Esophagus mucosa (tissue), 1 donor: ENCODE measurements at regions not wholly inside any gene's neighbourhood (a gene's known extent, or its start where the extent isn't known, plus 50 kb on each side); places are given as distances from the start of the nearest gene placed in this dataset.
"Not testable (repeated sequence)": the region's sequence is repeated elsewhere in the genome, so short reads cannot be mapped to it uniquely, and the experiment has no call there.

Experiments
- ATAC-seq: fragments of 200-7000 bp; cut with Tn5 transposase; one replicate; pipeline ENCODE4 v1.9.1; 2020
- donor health status: DM: yes; HTN: yes; CAD: no.

DNA sequence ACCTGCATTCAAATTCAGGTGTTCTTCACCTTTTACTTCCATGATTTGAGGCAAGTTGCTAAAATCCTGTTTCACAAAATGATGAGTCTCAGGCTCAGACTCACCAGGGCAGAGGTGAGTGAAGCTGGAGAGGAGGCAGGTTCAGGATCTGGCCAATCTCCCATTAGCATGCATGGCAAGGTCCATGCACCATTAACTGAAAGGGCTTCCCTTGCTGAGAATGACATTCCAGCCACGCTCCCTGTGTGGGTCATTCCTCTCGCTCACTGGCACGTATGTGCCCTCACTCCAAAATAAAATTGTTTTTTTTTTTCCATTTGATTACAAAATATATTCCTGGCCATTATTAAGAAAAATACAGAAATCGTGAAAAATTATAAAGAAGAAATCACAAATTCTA lies 257.6 kb downstream of the C12orf75 start:
- no peak for ATAC-seq

DNA sequence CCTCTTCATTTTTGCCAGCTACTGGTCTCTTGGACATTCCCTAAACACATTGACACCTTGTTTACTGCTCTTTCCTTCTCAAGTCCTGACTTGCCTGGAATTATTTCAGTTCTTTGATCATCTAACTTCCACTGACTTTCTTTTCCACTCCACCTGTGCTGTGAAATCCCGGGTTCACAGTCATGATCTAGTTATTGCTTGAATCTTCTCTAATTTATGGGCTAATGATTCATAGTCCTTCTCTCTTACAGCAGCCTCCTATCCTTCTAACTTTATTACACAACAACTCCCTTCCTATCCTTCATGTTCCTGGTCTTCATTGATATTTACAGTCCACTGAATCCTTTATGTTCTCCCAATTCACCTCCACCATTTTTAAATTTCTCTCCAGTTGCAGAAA lies 260.1 kb downstream of the C12orf75 start:
- ATAC-seq: no peak

DNA sequence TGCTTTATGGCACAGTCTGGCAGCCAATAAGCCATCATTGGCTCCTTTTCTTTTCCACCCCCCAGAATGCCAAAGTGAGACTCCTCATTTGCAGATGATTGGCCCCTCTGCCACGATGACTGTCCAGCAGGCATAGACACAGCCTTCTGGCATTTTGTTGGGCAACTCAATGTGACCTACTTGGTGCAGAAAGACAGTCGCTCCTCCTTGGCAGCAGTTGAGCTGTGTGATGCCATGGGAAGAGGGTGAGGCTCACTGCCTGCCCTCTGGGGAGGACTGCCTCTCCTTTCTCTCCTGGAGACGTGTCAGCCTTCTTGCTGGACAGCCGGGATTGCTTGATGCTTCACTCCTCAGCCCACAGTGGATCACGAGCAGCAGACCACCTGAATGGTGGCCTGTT lies 264.9 kb downstream of the C12orf75 start:
- ATAC-seq: no peak

DNA sequence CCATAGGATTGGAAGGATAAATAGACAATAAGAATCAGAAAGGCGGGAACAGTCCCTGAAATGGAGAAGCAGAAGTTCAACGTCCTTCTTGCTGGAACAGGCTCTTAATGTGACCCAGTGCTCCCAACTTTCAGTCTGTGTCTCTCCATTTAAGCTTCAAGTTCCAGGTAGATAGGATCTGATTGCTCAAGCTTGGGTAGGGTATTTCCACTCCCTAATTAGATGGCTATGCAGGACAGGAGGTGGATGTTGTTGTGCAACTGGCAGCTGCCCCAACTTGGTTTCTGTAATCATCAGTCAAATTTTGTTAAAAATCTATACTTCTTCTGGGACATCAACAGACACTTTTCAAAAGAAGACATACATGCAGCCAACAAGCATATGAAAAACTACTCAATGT lies 266.2 kb downstream of the C12orf75 start:
- no peak for ATAC-seq

DNA sequence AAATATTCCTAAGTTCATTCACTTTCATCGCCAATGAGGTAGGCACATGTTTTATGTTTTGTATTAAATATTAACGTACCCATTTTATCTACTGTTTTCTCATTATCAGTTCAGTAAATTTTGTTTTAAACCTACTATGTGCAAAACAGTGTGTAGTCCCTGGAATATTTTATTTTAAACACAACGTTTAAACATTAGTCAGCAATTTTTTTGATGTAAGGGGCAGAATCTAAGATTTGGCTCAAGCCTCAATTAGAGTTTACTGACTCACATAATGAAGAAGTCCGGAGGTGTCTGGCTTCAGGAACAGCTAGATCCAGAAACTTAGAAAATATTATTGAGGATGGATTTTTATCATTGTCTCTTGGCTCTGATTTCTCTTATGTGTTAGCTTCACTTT lies 267.5 kb downstream of the C12orf75 start:
- ATAC-seq: no peak

DNA sequence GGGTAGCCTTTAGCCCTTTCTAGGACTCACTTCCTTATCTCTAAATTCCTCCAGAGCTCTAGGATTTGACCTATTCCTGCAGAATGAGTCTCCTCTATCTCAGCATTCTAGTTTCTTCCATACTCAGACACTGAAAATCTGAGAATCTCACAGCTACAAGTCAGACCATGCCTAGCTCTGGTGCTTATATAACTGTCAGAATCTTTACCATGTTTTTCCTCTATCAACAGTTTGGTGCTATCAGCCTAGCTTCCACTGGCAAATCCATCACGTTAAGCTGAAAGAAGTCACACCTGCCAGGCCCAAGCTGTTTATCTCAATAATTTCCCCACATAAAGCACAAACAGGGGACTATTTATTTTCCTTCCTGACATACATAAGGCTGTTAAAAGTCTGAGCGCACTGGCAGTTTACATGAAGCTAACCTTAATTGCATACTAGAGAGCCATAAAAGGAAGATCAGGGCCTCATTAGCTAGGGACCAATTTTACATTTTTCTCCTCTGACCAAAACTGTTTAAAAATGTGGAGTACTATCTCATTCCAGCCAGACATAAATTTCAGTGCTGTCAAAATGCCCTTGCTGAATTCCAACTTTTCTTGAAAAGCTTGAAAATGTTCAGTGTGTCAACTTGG lies 270.5 kb downstream of the C12orf75 start:
- ATAC-seq: no peak

- ATAC-seq: not testable (repeated sequence)
Observed at GRCh38 chr12:105602312-105602711, 271.8 kb downstream of the C12orf75 start.

GRCh38 chr12:105604281-105604680 lies 273.8 kb downstream of the C12orf75 start:
- not testable (repeated sequence) for ATAC-seq

DNA sequence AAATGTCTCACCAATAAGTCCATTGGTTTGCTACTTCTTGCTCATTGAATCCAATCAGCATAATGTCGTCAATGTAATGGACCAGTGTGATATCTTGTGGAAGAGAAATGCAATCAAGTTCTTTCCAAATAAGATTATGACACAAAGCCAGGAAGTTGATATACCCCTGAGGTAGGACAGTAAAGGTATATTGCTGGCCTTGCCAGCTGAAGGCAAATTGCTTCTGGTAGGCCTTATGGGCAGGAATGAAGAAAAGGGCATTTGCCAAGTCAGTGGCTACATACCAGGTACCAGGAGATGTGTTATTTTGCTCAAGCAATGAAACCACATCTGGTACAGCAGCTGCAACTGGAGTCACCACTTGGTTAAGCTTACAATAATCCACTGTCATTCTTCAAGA lies 276.1 kb downstream of the C12orf75 start:
- ATAC-seq: not testable (repeated sequence)

DNA sequence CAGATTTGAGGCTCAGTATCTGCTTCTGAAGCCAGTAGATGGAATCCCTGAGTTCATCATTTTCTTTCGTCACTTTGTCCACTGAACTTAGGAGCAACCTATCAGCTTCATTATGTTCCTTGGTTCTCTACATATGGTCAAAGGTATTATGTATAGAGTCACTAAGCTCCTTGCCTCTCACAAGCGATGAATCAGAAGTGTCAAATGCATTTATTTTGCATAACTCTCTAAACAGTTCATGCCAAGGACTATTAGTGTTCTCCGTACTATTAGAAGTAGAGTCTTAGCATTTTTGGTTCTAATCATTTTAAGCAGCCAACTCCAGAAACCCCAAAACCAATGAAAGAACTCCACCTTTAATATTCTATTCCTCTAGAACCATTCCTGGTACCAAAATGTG lies 278.5 kb downstream of the C12orf75 start:
- not testable (repeated sequence) for ATAC-seq

- ATAC-seq: no peak
Observed at GRCh38 chr12:105610459-105610858, 280.0 kb downstream of the C12orf75 start.

GRCh38 chr12:105611340-105611739 lies 280.8 kb downstream of the C12orf75 start:
- no peak for ATAC-seq

- ATAC-seq: no peak
Observed at GRCh38 chr12:105613269-105613668, 282.8 kb downstream of the C12orf75 start.

GRCh38 chr12:105613887-105614286 lies 283.4 kb downstream of the C12orf75 start:
- no peak for ATAC-seq

- peak; percentile 69 for ATAC-seq
Observed at GRCh38 chr12:105616971-105617540, 286.6 kb downstream of the C12orf75 start.

- ATAC-seq: no peak
Observed at GRCh38 chr12:105622220-105622619, 291.7 kb downstream of the C12orf75 start.

DNA sequence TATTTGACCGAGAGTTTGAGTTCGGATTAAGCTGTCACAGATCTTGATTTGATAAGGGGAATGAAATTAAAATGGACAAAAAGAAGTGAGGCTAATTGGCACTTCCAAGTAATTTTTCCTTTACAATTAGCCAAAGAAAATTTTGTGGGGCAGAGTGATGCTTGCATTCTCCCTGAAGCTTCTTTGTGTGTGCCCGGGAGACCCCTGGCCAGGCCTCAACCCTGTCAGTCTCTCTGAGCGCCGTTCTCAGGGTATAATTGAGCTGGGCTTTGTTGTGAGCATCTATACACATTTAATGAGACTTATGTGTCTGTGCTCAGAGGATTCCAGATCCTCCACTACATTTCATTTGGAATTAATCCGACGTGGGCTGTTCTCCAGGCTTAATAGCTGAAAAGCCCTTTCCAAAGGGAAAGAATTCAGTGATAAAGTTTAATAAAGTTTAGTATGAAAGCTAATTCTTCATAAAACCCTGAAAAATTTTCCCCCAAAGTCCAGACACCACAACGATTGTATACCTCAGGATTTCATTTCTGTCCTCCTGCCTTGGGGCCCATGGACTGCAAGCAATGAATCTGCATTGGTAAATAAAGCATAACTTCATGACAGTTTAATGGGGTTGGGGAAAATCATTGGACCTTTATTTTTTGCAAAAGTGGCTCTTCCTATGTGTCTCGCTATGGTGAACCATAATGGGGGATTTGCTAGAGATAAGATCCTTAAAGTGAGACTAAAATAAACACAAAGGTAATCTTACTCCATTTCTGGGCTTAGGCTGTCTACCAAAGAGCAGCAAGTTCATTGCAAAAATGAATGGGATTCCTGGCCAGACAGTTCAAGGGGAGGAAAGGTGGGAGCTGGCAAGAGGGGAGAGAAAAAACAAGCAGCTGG lies 292.6 kb downstream of the C12orf75 start:
- ATAC-seq: no peak

GRCh38 chr12:105626653-105627052 lies 296.2 kb downstream of the C12orf75 start:
- ATAC-seq: no peak

DNA sequence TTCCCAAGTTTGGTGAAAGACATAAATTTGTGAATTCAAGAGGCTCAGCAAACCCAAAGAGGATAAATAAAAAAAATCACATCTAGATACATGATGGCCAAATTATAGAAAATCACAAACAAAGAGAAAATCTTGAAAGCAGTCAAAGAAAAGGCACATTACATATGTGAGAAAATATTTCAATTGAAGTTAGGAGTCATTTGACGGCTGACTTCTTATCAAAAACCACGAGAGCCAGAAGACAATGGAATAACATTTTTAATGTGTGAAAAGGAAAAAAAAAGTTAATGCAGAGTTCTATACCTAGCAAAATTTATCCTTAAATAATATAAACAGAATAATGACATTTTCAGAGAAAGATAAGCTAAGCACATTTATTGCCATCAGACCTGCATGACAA lies 307.0 kb downstream of the C12orf75 start:
- ATAC-seq: no peak

DNA sequence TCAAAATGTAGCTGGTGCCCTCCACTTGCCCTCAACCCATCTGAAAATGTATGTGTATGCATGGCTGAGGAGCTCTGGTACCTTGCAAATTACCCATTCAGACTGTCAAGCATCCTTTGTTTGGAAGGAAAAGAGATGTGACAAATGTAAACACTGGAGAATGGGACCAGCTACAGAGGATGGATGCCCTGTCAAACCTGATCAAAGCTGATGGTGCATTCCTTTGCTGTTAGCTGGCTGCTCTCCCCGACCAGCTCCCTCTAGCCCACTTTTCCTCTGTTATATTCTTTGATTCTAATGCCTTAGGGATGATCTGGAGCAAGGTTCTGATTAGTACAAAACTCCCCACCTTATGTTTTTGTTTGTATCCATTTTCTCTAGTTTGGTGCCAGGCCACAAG lies 310.3 kb downstream of the C12orf75 start:
- ATAC-seq: no peak

DNA sequence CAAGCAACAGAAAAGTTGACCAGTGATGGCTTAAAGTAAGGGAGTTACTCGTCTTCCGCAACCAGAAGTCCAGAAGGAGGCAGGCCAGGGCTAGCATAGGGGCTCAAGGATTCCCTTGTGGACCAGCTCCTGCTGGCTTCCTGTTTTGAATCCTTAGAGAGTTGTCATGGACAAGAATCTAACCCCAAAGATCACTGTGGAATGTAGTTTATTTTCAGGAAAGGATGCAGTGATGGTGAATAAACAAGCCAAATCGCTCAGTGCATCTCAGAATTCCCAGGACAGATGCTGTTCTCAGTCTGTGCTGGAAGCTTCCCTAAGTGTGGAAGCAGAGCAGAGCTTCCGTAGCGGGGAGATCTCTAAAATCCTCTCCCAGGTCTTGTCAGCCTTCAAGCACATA lies 311.3 kb downstream of the C12orf75 start:
- no peak for ATAC-seq

- ATAC-seq: no peak
Observed at GRCh38 chr12:105644770-105645169, 314.3 kb downstream of the C12orf75 start.

DNA sequence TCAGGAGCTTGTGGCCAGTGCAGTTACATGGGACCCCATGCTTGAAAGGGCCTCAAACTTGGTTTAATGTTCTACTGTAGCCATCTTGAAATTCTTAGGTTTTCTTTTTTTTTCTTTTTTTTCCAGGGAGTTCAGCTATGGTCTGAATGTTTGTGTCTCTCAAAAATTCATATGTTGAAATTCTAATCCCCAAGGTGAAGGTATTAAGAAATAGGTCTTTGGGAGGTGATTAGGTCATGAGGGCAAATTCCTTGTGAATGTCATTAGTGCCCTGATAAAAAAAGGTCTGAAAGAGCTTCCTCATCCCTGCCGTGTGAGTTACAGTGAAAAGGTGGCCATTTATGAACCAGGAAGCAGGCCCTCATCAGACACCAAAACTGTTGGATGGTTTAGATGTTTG lies 324.1 kb downstream of the C12orf75 start:
- no peak for ATAC-seq

DNA sequence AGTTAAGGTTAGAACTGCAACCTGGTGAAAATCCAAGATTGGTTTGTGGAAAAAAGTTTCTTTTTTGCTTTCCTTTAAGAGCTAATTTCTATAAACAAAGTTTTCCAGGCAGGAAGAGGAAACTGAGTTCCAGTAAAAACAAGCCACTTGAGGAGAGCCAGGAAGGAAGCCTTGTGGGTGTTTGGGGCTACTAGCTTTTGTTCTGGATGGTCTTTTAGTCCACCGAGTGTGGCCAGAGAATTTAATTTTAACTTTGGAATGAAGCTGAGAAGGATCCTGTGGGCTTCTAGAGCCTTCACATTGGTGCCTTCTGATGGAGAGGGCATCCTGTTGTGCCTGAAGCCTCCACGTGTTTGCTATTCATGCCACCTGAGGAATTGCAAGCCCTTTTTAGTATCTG lies 327.9 kb downstream of the C12orf75 start:
- no peak for ATAC-seq
